MM.1S (cell line): ENCODE measurements at regions not wholly inside any gene's neighbourhood (a gene's known extent, or its start where the extent isn't known, plus 50 kb on each side); places are given as distances from the start of the nearest gene placed in this dataset.

Experiments
- DNase-seq: peaks from one replicate; pipeline ENCODE4 v3.0.0-alpha.2; 2015
- H2AFZ ChIP-seq: fragments of 300-600 bp; sonication (generic); 2 replicates; pipeline ENCODE4 v1.6.0; 2016; ENCODE audit warnings: antibody characterized with exemption, low read length
- H3F3A ChIP-seq: fragments of 300-600 bp; sonication (generic); 2 replicates; pipeline ENCODE4 v1.6.1; 2016; ENCODE audit warnings: mild to moderate bottlenecking, antibody characterized with exemption, low read length, moderate library complexity, mixed read lengths; ENCODE audit not compliant: insufficient read depth
- H3K27ac ChIP-seq: fragments of 300-600 bp; sonication (generic); 2 replicates; pipeline ENCODE4 v1.5.1; 2016; ENCODE audit warnings: mild to moderate bottlenecking, low read length
- H3K27me3 ChIP-seq: fragments of 300-600 bp; sonication (generic); replicated peaks from 2 replicates; pipeline ENCODE4 v1.6.0; 2016; ENCODE audit warnings: low read length; ENCODE audit not compliant: insufficient read depth
- H3K36me3 ChIP-seq: fragments of 300-600 bp; sonication (generic); replicated peaks from 2 replicates; pipeline ENCODE4 v1.6.1; 2016; ENCODE audit warnings: mild to moderate bottlenecking, low read length, mixed read lengths; ENCODE audit not compliant: insufficient read depth
- H3K4me1 ChIP-seq: fragments of 300-600 bp; sonication (generic); 2 replicates; pipeline ENCODE4 v1.6.1; 2016; ENCODE audit warnings: low read length, mixed read lengths
- H3K4me2 ChIP-seq: fragments of 300-600 bp; sonication (generic); 2 replicates; pipeline ENCODE4 v1.6.0; 2016; ENCODE audit warnings: low read depth, low read length
- H3K4me3 ChIP-seq: fragments of 300-600 bp; sonication (generic); 2 replicates; pipeline ENCODE4 v1.5.1; 2016; ENCODE audit warnings: low read length, mixed read lengths
- H3K79me2 ChIP-seq: fragments of 300-600 bp; sonication (generic); 2 replicates; pipeline ENCODE4 v1.6.1; 2016; ENCODE audit warnings: mixed run types, low read length, mixed read lengths
- H3K9ac ChIP-seq: fragments of 300-600 bp; sonication (generic); 2 replicates; pipeline ENCODE4 v1.6.1; 2016; ENCODE audit warnings: low read length, mixed read lengths
- H3K9me2 ChIP-seq: fragments of 300-600 bp; sonication (generic); replicated peaks from 2 replicates; pipeline ENCODE4 v1.6.1; 2016; ENCODE audit warnings: mild to moderate bottlenecking, low read length, mixed read lengths; ENCODE audit not compliant: insufficient read depth
- H3K9me3 ChIP-seq: fragments of 300-600 bp; sonication (generic); replicated peaks from 2 replicates; pipeline ENCODE4 v1.6.1; 2016; ENCODE audit warnings: mild to moderate bottlenecking, low read length, mixed read lengths; ENCODE audit not compliant: insufficient read depth
- H4K20me1 ChIP-seq: fragments of 300-600 bp; sonication (generic); 2 replicates; pipeline ENCODE4 v1.6.1; 2016; ENCODE audit warnings: mild to moderate bottlenecking, low read length, moderate library complexity, mixed read lengths; ENCODE audit not compliant: insufficient read depth
- CTCF ChIP-seq: fragments of 300-600 bp; sonication (generic); IDR thresholded peaks from 2 replicates; pipeline ENCODE4 v1.5.1; 2016; ENCODE audit warnings: antibody characterized with exemption, low read length, mixed read lengths
- EZH2 ChIP-seq: fragments of 300-600 bp; sonication (generic); optimal IDR thresholded peaks from 2 replicates; pipeline ENCODE3; 2017; ENCODE audit warnings: low read depth, mild to moderate bottlenecking, antibody characterized with exemption, low read length, mixed read lengths
- EZH2phosphoT487 ChIP-seq: fragments of 300-600 bp; sonication (generic); IDR thresholded peaks from 2 replicates; pipeline ENCODE4 v1.6.1; 2018; ENCODE audit warnings: antibody characterized with exemption, low read length

- TF ChIP-seq CTCF (no peak), EZH2phosphoT487 (no peak), EZH2 (no peak)
- Histone ChIP-seq H3K79me2 (no peaks in the 10 kb centered on the region), H3K27me3 (no peaks in the 10 kb centered on the region), H3K4me2 (no peak overlapping the region), H3K36me3 (no peaks in the 10 kb centered on the region), H3K9ac (no peak overlapping the region), H3K9me3 (no peaks in the 10 kb centered on the region), H3K27ac (no peak overlapping the region), H2AFZ (no peak overlapping the region), H3F3A (no peaks in the 10 kb centered on the region), H3K4me1 (no peaks in the 10 kb centered on the region), H4K20me1 (no peaks in the 10 kb centered on the region), H3K4me3 (no peak overlapping the region), H3K9me2 (no peaks in the 10 kb centered on the region)
- no peak for DNase-seq
Measured at GRCh38 chr7:94067506-94067905, 63.4 kb upstream of the BET1 start.

- no peaks in the 10 kb centered on the region for H3K79me2 ChIP-seq
- H4K20me1 ChIP-seq: no peaks in the 10 kb centered on the region
- no peaks in the 10 kb centered on the region for H3K9me2 ChIP-seq
- H3K9me3 ChIP-seq: no peaks in the 10 kb centered on the region
- no peaks in the 10 kb centered on the region for H3K36me3 ChIP-seq
- H3K4me2 ChIP-seq: no peak overlapping the region
- DNase-seq: no peak
- H2AFZ ChIP-seq: no peak overlapping the region
- H3K27me3 ChIP-seq: no peaks in the 10 kb centered on the region
- H3F3A ChIP-seq: no peaks in the 10 kb centered on the region
- H3K9ac ChIP-seq: no peak overlapping the region
- H3K27ac ChIP-seq: no peak overlapping the region
- no peak overlapping the region for H3K4me3 ChIP-seq
- no peak for TF ChIP-seq EZH2phosphoT487
- TF ChIP-seq CTCF: no peak
- no peak for TF ChIP-seq EZH2
- H3K4me1 ChIP-seq: no peaks in the 10 kb centered on the region
Measured at GRCh38 chr7:94069162-94069739, 65.1 kb upstream of the BET1 start.

GRCh38 chr7:94080551-94080950, 76.4 kb upstream of the BET1 start:
- Histone ChIP-seq H3K4me1 (no peaks in the 10 kb centered on the region), H3F3A (no peaks in the 10 kb centered on the region), H2AFZ (no peak overlapping the region), H3K9me3 (no peaks in the 10 kb centered on the region), H3K9me2 (no peaks in the 10 kb centered on the region), H4K20me1 (no peaks in the 10 kb centered on the region), H3K4me2 (no peak overlapping the region), H3K4me3 (no peak overlapping the region), H3K27ac (no peak overlapping the region), H3K9ac (no peak overlapping the region), H3K27me3 (no peaks in the 10 kb centered on the region), H3K79me2 (no peaks in the 10 kb centered on the region), H3K36me3 (no peaks in the 10 kb centered on the region)
- no peak for TF ChIP-seq CTCF
- no peak for TF ChIP-seq EZH2
- no peak for TF ChIP-seq EZH2phosphoT487
- no peak for DNase-seq
